ENCODE measurements at regions not wholly inside any gene's neighbourhood (a gene's known extent, or its start where the extent isn't known, plus 50 kb on each side); places are given as distances from the start of the nearest gene placed in this dataset.

DNA sequence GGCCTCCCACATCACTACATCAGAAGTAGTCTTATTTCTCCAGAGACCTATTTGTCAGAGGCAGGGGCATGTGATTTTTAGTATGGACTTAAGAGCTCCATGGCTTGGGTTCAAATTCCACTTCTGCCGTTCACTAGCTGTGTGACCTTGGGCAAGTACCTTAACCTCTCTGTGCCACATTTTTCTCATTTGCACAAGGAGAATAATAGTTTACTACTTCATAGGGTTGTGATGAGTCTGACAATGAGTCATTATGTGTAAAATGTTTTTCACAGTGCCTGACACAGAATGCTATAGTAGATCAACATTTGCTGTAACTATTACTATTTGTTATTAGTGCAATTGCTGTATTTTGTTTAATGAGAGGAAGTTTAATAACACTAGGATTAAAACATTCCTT, 200.6 kb downstream of the PRDM2 start:
- TF ChIP-seq, protein P1, sequence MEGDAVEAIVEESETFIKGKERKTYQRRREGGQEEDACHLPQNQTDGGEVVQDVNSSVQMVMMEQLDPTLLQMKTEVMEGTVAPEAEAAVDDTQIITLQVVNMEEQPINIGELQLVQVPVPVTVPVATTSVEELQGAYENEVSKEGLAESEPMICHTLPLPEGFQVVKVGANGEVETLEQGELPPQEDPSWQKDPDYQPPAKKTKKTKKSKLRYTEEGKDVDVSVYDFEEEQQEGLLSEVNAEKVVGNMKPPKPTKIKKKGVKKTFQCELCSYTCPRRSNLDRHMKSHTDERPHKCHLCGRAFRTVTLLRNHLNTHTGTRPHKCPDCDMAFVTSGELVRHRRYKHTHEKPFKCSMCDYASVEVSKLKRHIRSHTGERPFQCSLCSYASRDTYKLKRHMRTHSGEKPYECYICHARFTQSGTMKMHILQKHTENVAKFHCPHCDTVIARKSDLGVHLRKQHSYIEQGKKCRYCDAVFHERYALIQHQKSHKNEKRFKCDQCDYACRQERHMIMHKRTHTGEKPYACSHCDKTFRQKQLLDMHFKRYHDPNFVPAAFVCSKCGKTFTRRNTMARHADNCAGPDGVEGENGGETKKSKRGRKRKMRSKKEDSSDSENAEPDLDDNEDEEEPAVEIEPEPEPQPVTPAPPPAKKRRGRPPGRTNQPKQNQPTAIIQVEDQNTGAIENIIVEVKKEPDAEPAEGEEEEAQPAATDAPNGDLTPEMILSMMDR (conservative IDR thresholded peaks at IDR 0.05; ENCODE audit: low read depth, low read length) = no peak
- TF ChIP-seq EZH2phosphoT487 (IDR thresholded peaks at IDR 0.05; ENCODE audit: borderline replicate concordance, low read length) = no peak
